ENCODE measurements at regions not wholly inside any gene's neighbourhood (a gene's known extent, or its start where the extent isn't known, plus 50 kb on each side); places are given as distances from the start of the nearest gene placed in this dataset.

DNA sequence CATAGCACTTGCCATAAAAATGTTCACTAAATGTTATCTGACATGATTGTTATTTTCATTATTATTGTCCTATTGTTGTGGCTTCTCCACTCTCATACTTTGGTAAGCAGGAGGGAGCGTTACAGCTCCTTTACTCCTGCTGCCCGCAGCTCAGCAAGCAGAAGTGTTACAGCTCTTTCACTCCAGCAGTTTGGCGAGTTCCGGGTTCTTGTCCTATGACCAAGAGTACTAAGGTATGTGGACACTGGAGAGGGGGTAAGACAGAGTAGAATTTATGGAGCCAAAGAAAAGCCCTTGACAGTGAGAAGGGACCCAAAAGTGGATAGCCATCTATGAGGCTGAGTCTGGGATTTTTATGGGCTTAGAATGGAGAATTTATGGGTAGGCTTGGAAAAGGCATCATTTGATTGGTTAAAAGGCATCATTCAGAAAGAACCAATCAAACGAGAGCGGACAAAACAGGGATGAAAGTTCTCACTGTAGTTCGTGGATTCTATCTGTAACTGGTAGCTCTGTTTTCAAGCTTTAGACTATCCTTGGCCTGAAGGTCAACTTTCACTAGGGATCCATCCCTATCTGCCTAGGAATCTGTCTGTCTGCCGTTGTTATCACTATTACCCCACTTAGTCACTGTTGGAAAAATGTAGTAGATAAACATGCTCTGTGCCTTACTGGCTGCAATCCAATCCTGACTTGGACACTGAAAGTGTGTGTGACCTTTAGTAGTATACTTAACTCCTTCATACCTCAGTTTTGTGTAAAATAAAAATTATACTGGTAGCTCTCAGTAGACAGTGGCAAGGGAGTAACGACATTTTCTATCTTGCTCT, 545.6 kb upstream of the LCORL start (continued):
- TF ChIP-seq ZNF761 (CRISPR knock-in tag; conservative IDR thresholded peaks at IDR 0.05) (no peak), MAX (IDR thresholded peaks at IDR 0.05) (no peak), DNMT3B (CRISPR knock-in tag; conservative IDR thresholded peaks at IDR 0.05) (0 out of 2 replicates have a peak, but pooled peaks have one; percentile 33), ZNF777 (CRISPR knock-in tag; IDR thresholded peaks at IDR 0.05) (no peak), GTF3A (CRISPR knock-in tag; conservative IDR thresholded peaks at IDR 0.05) (no peak), ZNF570 (CRISPR knock-in tag; IDR thresholded peaks at IDR 0.05; ENCODE audit: borderline replicate concordance) (no peak), ZNF180 (CRISPR knock-in tag; IDR thresholded peaks at IDR 0.05; ENCODE audit: borderline replicate concordance, low read depth) (no peak), ZBTB20 (CRISPR knock-in tag; IDR thresholded peaks at IDR 0.05; ENCODE audit: borderline replicate concordance, low read depth) (peak; percentile 81; the same call in 1 of the 2 replicates), DMAP1 (CRISPR knock-in tag; IDR thresholded peaks at IDR 0.05) (no peak), SALL1 (CRISPR knock-in tag; IDR thresholded peaks at IDR 0.05) (peak; percentile 88; the same call in 1 of the 2 replicates), JUNB (CRISPR knock-in tag; IDR thresholded peaks at IDR 0.05; ENCODE audit: borderline replicate concordance) (peak; percentile 97), FOXO1 (CRISPR knock-in tag; IDR thresholded peaks at IDR 0.05) (peak; percentile 92), ZBTB38 (CRISPR knock-in tag; IDR thresholded peaks at IDR 0.05) (no peak), KDM5A (IDR thresholded peaks at IDR 0.05; ENCODE audit: borderline replicate concordance, low read length) (no peak), ZFP36L2 (CRISPR knock-in tag; IDR thresholded peaks at IDR 0.05) (no peak), ZMYM4 (CRISPR knock-in tag; IDR thresholded peaks at IDR 0.05) (peak; percentile 89), ZNF446 (CRISPR knock-in tag; IDR thresholded peaks at IDR 0.05) (no peak), HOXA3 (CRISPR knock-in tag; IDR thresholded peaks at IDR 0.05) (peak; percentile 53; the same call in 1 of the 2 replicates), CHD2 (IDR thresholded peaks at IDR 0.05; ENCODE audit: low read depth, low read length) (no peak), ZNF563 (CRISPR knock-in tag; IDR thresholded peaks at IDR 0.05) (no peak), HDAC2 (CRISPR knock-in tag; IDR thresholded peaks at IDR 0.05) (peak; percentile 91), ZNF510 (CRISPR knock-in tag; IDR thresholded peaks at IDR 0.05; ENCODE audit: low read depth) (no peak), ZNF766 (CRISPR knock-in tag; IDR thresholded peaks at IDR 0.05; ENCODE audit: borderline replicate concordance) (no peak), MAFG (CRISPR knock-in tag; IDR thresholded peaks at IDR 0.05) (no peak), KMT2A (CRISPR knock-in tag; IDR thresholded peaks at IDR 0.05) (no peak), ZNF274 (CRISPR knock-in tag; IDR thresholded peaks at IDR 0.05) (no peak), ZNF567 (CRISPR knock-in tag; IDR thresholded peaks at IDR 0.05; ENCODE audit: borderline replicate concordance) (no peak), SAFB2 (CRISPR knock-in tag; IDR thresholded peaks at IDR 0.05; ENCODE audit: borderline replicate concordance, low read depth) (no peak), TBX3 (IDR thresholded peaks at IDR 0.05; ENCODE audit: borderline replicate concordance) (peak; percentile 60; the same call in 1 of the 2 replicates), MXD3 (CRISPR knock-in tag; IDR thresholded peaks at IDR 0.05) (no peak), KLF16 (CRISPR knock-in tag; IDR thresholded peaks at IDR 0.05) (peak in 1 of 2 experiments; percentile 67; a peak in 1 of 4 replicates)
- TF ChIP-seq, protein P1, sequence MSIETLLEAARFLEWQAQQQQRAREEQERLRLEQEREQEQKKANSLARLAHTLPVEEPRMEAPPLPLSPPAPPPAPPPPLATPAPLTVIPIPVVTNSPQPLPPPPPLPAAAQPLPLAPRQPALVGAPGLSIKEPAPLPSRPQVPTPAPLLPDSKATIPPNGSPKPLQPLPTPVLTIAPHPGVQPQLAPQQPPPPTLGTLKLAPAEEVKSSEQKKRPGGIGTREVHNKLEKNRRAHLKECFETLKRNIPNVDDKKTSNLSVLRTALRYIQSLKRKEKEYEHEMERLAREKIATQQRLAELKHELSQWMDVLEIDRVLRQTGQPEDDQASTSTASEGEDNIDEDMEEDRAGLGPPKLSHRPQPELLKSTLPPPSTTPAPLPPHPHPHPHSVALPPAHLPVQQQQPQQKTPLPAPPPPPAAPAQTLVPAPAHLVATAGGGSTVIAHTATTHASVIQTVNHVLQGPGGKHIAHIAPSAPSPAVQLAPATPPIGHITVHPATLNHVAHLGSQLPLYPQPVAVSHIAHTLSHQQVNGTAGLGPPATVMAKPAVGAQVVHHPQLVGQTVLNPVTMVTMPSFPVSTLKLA (IDR thresholded peaks at IDR 0.05), result no peak

All from HepG2 (cell line).